Activated naive CD4-positive, alpha-beta T cell treated with anti-CD3 and anti-CD28 coated beads for 36 hours (primary cell): ENCODE measurements at regions not wholly inside any gene's neighbourhood (a gene's known extent, or its start where the extent isn't known, plus 50 kb on each side); places are given as distances from the start of the nearest gene placed in this dataset.
"Not testable (repeated sequence)": the region's sequence is repeated elsewhere in the genome, so short reads cannot be mapped to it uniquely, and the experiment has no call there.

Source experiments
- CTCF ChIA-PET: fragments of 350-600 bp; sonication (Branson Sonifier 250); formaldehyde crosslinking; loops from one replicate; lab custom pipeline; 2021; ENCODE audit warnings: antibody characterized with exemption; lab: Charles Lee
- DNase-seq: peaks from one replicate; pipeline ENCODE4 v3.0.0-alpha.2; 2020
- H3K27ac Mint-ChIP-seq: one replicate; pipeline ENCODE4 v1.8.0; 2021; ENCODE audit warnings: mild to moderate bottlenecking, mixed read lengths
- H3K27me3 Mint-ChIP-seq: one replicate; pipeline ENCODE4 v1.8.0; 2021; ENCODE audit warnings: low read depth, mixed read lengths
- H3K36me3 Mint-ChIP-seq: one replicate; pipeline ENCODE4 v1.8.0; 2021; ENCODE audit warnings: low read depth, mixed read lengths
- H3K4me1 Mint-ChIP-seq: one replicate; pipeline ENCODE4 v1.8.0; 2021; ENCODE audit warnings: low read depth, mixed read lengths
- H3K4me3 Mint-ChIP-seq: one replicate; pipeline ENCODE4 v1.8.0; 2021; ENCODE audit warnings: mild to moderate bottlenecking, moderate library complexity, mixed read lengths
- H3K9me3 Mint-ChIP-seq: one replicate; pipeline ENCODE4 v1.8.0; 2021; ENCODE audit warnings: mixed read lengths
- intact Hi-C: fragments of 100-400 bp; cut with micrococcal nuclease; formaldehyde crosslinking; loops from one replicate; pipeline ENCODE4 v1.15.1; 2023

- CTCF ChIA-PET: interaction anchor here (0.5 kb wide), 1 partner anchor 31 kb away, joined by 3 read pairs; no protein-coding TSS in a partner anchor
Measured at GRCh38 chr4:173642509-173642908, 112.5 kb upstream of the HAND2 start.

GRCh38 chr4:173635395-173635794 is 105.4 kb upstream of the HAND2 start:
- Mint-ChIP-seq H3K27ac (no peak overlapping the region), H3K9me3 (peaks cover 8% of the 10 kb centered on the region), H3K4me1 (no peaks in the 10 kb centered on the region), H3K27me3 (no peaks in the 10 kb centered on the region), H3K4me3 (no peak overlapping the region), H3K36me3 (no peaks in the 10 kb centered on the region)
- CTCF ChIA-PET: no interaction called here
- no peak for DNase-seq
- intact Hi-C loops: no loop called here

More at GRCh38 chr4:173642509-173642908, 112.5 kb upstream of the HAND2 start:
- peaks cover 2% of the 10 kb centered on the region for H3K9me3 Mint-ChIP-seq
- H3K4me1 Mint-ChIP-seq: no peaks in the 10 kb centered on the region
- H3K27ac Mint-ChIP-seq: no peak overlapping the region
- no peak for DNase-seq
- no peak overlapping the region for H3K4me3 Mint-ChIP-seq
- H3K36me3 Mint-ChIP-seq: no peaks in the 10 kb centered on the region
- peaks cover 4% of the 10 kb centered on the region for H3K27me3 Mint-ChIP-seq
- intact Hi-C loops: no loop called here

DNA sequence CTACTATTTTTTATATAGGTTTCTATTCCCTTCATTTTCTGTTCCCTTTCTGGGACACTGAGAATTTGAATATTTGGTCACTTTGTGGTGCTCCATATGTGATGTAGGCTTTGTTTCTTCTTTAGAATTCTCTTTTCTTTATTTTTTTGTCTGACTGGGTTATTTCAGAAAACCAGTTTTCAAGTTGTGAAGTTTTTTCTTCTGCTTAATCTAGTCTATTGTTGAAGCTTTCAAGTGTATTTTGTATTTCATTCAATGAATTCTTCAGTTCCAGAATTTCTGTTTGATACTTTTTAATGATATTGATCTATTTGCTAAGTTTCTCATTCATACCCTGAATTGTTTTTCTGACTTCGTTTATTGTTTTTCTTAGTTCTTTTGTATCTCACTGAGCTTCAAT is 96.2 kb upstream of the HAND2 start:
- Mint-ChIP-seq H3K9me3 (peaks cover 24% of the 10 kb centered on the region), H3K36me3 (no peaks in the 10 kb centered on the region), H3K27me3 (no peaks in the 10 kb centered on the region), H3K4me1 (no peaks in the 10 kb centered on the region), H3K27ac (no peak overlapping the region), H3K4me3 (no peak overlapping the region)
- DNase-seq: no peak
- intact Hi-C loops: no loop called here
- CTCF ChIA-PET: no interaction called here

DNA sequence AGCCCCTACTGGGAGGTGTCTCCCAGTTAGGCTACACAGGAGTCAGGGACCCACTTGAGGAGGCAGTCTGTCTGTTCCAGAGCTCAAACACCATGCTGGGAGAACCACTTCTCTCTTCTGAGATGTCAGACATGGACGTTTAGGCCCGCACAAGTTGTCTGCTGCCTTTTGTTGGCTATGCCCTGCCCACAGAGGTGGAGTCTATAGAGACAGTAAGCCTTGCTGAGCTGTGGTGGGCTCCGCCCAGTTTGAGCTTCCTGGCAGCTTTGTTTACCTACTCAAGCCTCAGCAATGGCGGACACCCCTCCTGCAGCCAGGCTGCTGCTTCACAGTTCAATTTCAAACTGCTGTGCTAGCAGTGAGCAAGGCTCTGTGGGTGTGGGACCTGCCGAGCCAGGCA is 88.6 kb upstream of the HAND2 start:
- H3K27me3 Mint-ChIP-seq, H3K27ac Mint-ChIP-seq, DNase-seq, CTCF ChIA-PET, H3K36me3 Mint-ChIP-seq, H3K4me3 Mint-ChIP-seq, H3K4me1 Mint-ChIP-seq, intact Hi-C loops: not testable (repeated sequence)
- peaks cover 31% of the 10 kb centered on the region for H3K9me3 Mint-ChIP-seq

DNA sequence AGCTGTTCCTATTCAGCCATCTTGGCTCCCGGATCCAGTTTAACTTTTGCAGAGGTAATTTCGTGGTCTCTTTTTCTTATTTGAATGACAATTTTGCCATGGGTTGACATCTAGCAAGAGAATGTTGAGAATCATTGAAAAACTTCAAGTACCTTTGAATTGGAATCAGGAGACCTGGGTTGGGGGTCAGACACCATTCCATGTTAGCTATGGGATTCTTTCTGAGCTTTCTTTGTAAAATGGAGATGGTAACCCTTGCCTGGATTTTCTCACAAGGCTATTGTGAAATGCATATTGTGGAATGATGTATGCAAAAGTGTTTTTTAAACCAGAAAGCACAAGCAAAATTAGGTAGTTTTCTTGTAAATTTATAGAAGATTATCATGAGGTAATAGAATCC is 79.1 kb upstream of the HAND2 start:
- peaks cover 10% of the 10 kb centered on the region for H3K27me3 Mint-ChIP-seq
- no peak overlapping the region for H3K4me3 Mint-ChIP-seq
- H3K27ac Mint-ChIP-seq: no peak overlapping the region
- no peak for DNase-seq
- no peaks in the 10 kb centered on the region for H3K4me1 Mint-ChIP-seq
- no peaks in the 10 kb centered on the region for H3K36me3 Mint-ChIP-seq
- CTCF ChIA-PET: no interaction called here
- intact Hi-C loops: no loop called here
- H3K9me3 Mint-ChIP-seq: peaks cover 21% of the 10 kb centered on the region

GRCh38 chr4:173608632-173609031 is 78.6 kb upstream of the HAND2 start:
- CTCF ChIA-PET, H3K36me3 Mint-ChIP-seq, intact Hi-C loops, H3K27ac Mint-ChIP-seq, H3K4me3 Mint-ChIP-seq, DNase-seq, H3K4me1 Mint-ChIP-seq: not testable (repeated sequence)
- peaks cover 10% of the 10 kb centered on the region for H3K27me3 Mint-ChIP-seq
- H3K9me3 Mint-ChIP-seq: peaks cover 23% of the 10 kb centered on the region

GRCh38 chr4:173591760-173592159 is 61.7 kb upstream of the HAND2 start:
- Mint-ChIP-seq H3K36me3 (no peaks in the 10 kb centered on the region), H3K4me3 (no peak overlapping the region), H3K27me3 (peaks cover 2% of the 10 kb centered on the region), H3K27ac (no peak overlapping the region), H3K9me3 (no peaks in the 10 kb centered on the region), H3K4me1 (no peaks in the 10 kb centered on the region)
- DNase-seq: no peak
- intact Hi-C loops: no loop called here
- CTCF ChIA-PET: no interaction called here

GRCh38 chr4:173590697-173591096 is 60.7 kb upstream of the HAND2 start:
- H3K9me3 Mint-ChIP-seq: no peaks in the 10 kb centered on the region
- intact Hi-C loops: no loop called here

GRCh38 chr4:173585876-173586572 is 56.0 kb upstream of the HAND2 start:
- CTCF ChIA-PET: interaction anchor here (0.5 kb wide), 1 partner anchor 17 kb away, joined by 4 read pairs; no protein-coding TSS in a partner anchor

More at GRCh38 chr4:173590697-173591096, 60.7 kb upstream of the HAND2 start:
- Mint-ChIP-seq H3K27ac (no peak overlapping the region), H3K4me3 (no peak overlapping the region), H3K4me1 (no peaks in the 10 kb centered on the region), H3K36me3 (no peaks in the 10 kb centered on the region), H3K27me3 (peaks cover 4% of the 10 kb centered on the region)
- CTCF ChIA-PET: no interaction called here
- DNase-seq: no peak

GRCh38 chr4:173584506-173584905 is 54.5 kb upstream of the HAND2 start:
- H3K4me1 Mint-ChIP-seq: no peaks in the 10 kb centered on the region
- H3K27me3 Mint-ChIP-seq: peaks cover 5% of the 10 kb centered on the region
- H3K4me3 Mint-ChIP-seq: no peak overlapping the region
- no peak for DNase-seq
- intact Hi-C loops: no loop called here
- CTCF ChIA-PET: interaction anchor here (0.6 kb wide), 1 partner anchor 99 kb away, joined by 3 read pairs; no protein-coding TSS in a partner anchor
- no peaks in the 10 kb centered on the region for H3K36me3 Mint-ChIP-seq
- H3K27ac Mint-ChIP-seq: no peak overlapping the region
- no peaks in the 10 kb centered on the region for H3K9me3 Mint-ChIP-seq

More at GRCh38 chr4:173585876-173586572, 56.0 kb upstream of the HAND2 start:
- Mint-ChIP-seq H3K27me3 (peaks cover 2% of the 10 kb centered on the region), H3K4me3 (no peak overlapping the region), H3K36me3 (no peaks in the 10 kb centered on the region), H3K4me1 (no peaks in the 10 kb centered on the region), H3K9me3 (no peaks in the 10 kb centered on the region), H3K27ac (no peak overlapping the region)
- DNase-seq: no peak
- intact Hi-C loops: no loop called here
